ENCODE measurements at regions not wholly inside any gene's neighbourhood (a gene's known extent, or its start where the extent isn't known, plus 50 kb on each side); places are given as distances from the start of the nearest gene placed in this dataset.

GRCh38 chrX:38868941-38869401 lies 67.7 kb downstream of the MID1IP1 start:
- Histone ChIP-seq H3K4me1 (ENCODE audit: control insufficient read depth in 4 of 4, insufficient read depth in 4 of 4, low read length in 3 of 4) (peaks cover 0 to 11% (median 2%) of the 10 kb centered on the region in 4 donors), H3K4me3 (ENCODE audit: low read depth in 1 of 3, low read length in 3 of 3) (no peak overlapping the region), H3K36me3 (ENCODE audit: control insufficient read depth in 4 of 4, insufficient read depth in 3 of 4, low read depth in 1 of 4, low read length in 3 of 4) (no peaks in the 10 kb centered on the region), H3K9ac (ENCODE audit: low read depth in 1 of 2, low read length in 2 of 2) (no peak overlapping the region), H3K27ac (ENCODE audit: low read depth in 1 of 2, low read length in 2 of 2) (no peak overlapping the region), H3K27me3 (ENCODE audit: control insufficient read depth in 4 of 4, insufficient read depth in 4 of 4, low read length in 3 of 4) (no peaks in the 10 kb centered on the region), H3K9me3 (ENCODE audit: control insufficient read depth in 4 of 4, low read length in 3 of 4) (no peaks in the 10 kb centered on the region)
- 78% methylated on average over 3 of the region's 3 CpGs for WGBS
- TF ChIP-seq HNF4A (conservative IDR thresholded peaks at IDR 0.05): no peak
- no peak for TF ChIP-seq FOXA2 (IDR thresholded peaks at IDR 0.05)
- TF ChIP-seq CTCF (IDR thresholded peaks at IDR 0.05; ENCODE audit: low read depth, low read length, missing input control): no peak
- no peak for TF ChIP-seq HNF4G (IDR thresholded peaks at IDR 0.05)
- TF ChIP-seq GABPA (IDR thresholded peaks at IDR 0.05 in 1 of 2, conservative IDR thresholded peaks at IDR 0.05 in 1 of 2): no peak
- no peak for TF ChIP-seq NR2F2 (IDR thresholded peaks at IDR 0.05)
- TF ChIP-seq MAX (IDR thresholded peaks at IDR 0.05): no peak
- TF ChIP-seq RAD21 (IDR thresholded peaks at IDR 0.05): no peak
- no peak for TF ChIP-seq SP1 (IDR thresholded peaks at IDR 0.05)
- no peak for TF ChIP-seq FOXA1 (IDR thresholded peaks at IDR 0.05)
- no peak for TF ChIP-seq ZBTB33 (IDR thresholded peaks at IDR 0.05)
- no peak for TF ChIP-seq YY1 (IDR thresholded peaks at IDR 0.05)
- TF ChIP-seq EGR1 (IDR thresholded peaks at IDR 0.05; ENCODE audit: low read depth in 2 of 2): no peak
- TF ChIP-seq REST (IDR thresholded peaks at IDR 0.05): no peak
- no peak for TF ChIP-seq ATF3 (IDR thresholded peaks at IDR 0.05)
- no peak for TF ChIP-seq JUND (IDR thresholded peaks at IDR 0.05)
- no peak for TF ChIP-seq RXRA (IDR thresholded peaks at IDR 0.05)
- no peak for DNase-seq (ENCODE audit: low spot score)
